Endometrium (tissue), 2 donors: ENCODE measurements at regions not wholly inside any gene's neighbourhood (a gene's known extent, or its start where the extent isn't known, plus 50 kb on each side); places are given as distances from the start of the nearest gene placed in this dataset.
"Not testable (repeated sequence)": the region's sequence is repeated elsewhere in the genome, so short reads cannot be mapped to it uniquely, and the experiment has no call there.

Experiments used
- FAIRE-seq: peaks from 2 replicates; lab custom pipeline; 2012; peaks lifted over from hg19 to GRCh38; lab: Jason Lieb, UNC
- donor health status: control.
- donor health status: control.

GRCh38 chr7:68756986-68757495 lies 841.2 kb upstream of the AUTS2 start:
- no peak for FAIRE-seq

GRCh38 chr7:68760556-68760955 lies 837.7 kb upstream of the AUTS2 start:
- FAIRE-seq = no peak

GRCh38 chr7:68767462-68767861 lies 830.8 kb upstream of the AUTS2 start:
- no peak for FAIRE-seq

- no peak for FAIRE-seq
These were observed 827.6 kb upstream of the AUTS2 start for GRCh38 chr7:68770649-68771048.

- no peak for FAIRE-seq
These were observed 821.9 kb upstream of the AUTS2 start for GRCh38 chr7:68776326-68776725.

GRCh38 chr7:68783684-68784083 lies 814.6 kb upstream of the AUTS2 start:
- no peak for FAIRE-seq

- no peak for FAIRE-seq
These were observed 813.2 kb upstream of the AUTS2 start for GRCh38 chr7:68785036-68785435.

- no peak for FAIRE-seq
These were observed 810.7 kb upstream of the AUTS2 start for GRCh38 chr7:68787566-68787965.

GRCh38 chr7:68788529-68788928 lies 809.7 kb upstream of the AUTS2 start:
- FAIRE-seq = not testable (repeated sequence)

- no peak for FAIRE-seq
These were observed 808.7 kb upstream of the AUTS2 start for GRCh38 chr7:68789597-68789996.

- FAIRE-seq = no peak
These were observed 805.9 kb upstream of the AUTS2 start for GRCh38 chr7:68792351-68792750.

- no peak for FAIRE-seq
These were observed 804.8 kb upstream of the AUTS2 start for GRCh38 chr7:68793513-68793912.

- no peak for FAIRE-seq
These were observed 798.0 kb upstream of the AUTS2 start for GRCh38 chr7:68800316-68800715.

GRCh38 chr7:68805159-68805558 lies 793.1 kb upstream of the AUTS2 start:
- FAIRE-seq = no peak

- no peak for FAIRE-seq
These were observed 790.6 kb upstream of the AUTS2 start for GRCh38 chr7:68807666-68808065.

- no peak for FAIRE-seq
These were observed 784.7 kb upstream of the AUTS2 start for GRCh38 chr7:68813551-68814080.

- no peak for FAIRE-seq
These were observed 781.8 kb upstream of the AUTS2 start for GRCh38 chr7:68816491-68816890.

- FAIRE-seq = no peak
These were observed 778.0 kb upstream of the AUTS2 start for GRCh38 chr7:68820321-68820720.

- no peak for FAIRE-seq
These were observed 776.4 kb upstream of the AUTS2 start for GRCh38 chr7:68821846-68822245.

- FAIRE-seq = no peak
These were observed 774.1 kb upstream of the AUTS2 start for GRCh38 chr7:68823996-68824780.

- FAIRE-seq = no peak
These were observed 769.7 kb upstream of the AUTS2 start for GRCh38 chr7:68828575-68828974.

GRCh38 chr7:68833422-68833821 lies 764.9 kb upstream of the AUTS2 start:
- no peak for FAIRE-seq

GRCh38 chr7:68839014-68839413 lies 759.3 kb upstream of the AUTS2 start:
- no peak for FAIRE-seq

GRCh38 chr7:68840991-68841390 lies 757.3 kb upstream of the AUTS2 start:
- FAIRE-seq = no peak
